HepG2 (cell line): ENCODE measurements at regions not wholly inside any gene's neighbourhood (a gene's known extent, or its start where the extent isn't known, plus 50 kb on each side); places are given as distances from the start of the nearest gene placed in this dataset.

ENCODE experiments used
- ATAC-seq: fragments of 200-7000 bp; cut with Tn5 transposase; 3 replicates; pipeline ENCODE4 v1.9.1; 2020; ENCODE audit warnings: mild to moderate bottlenecking, moderate library complexity
- BruUV-seq: library from RNA; stranded (reverse); fragments of 400-500 nt; replicated peaks from 2 replicates; lab custom pipeline; 2021; lab: Mats Ljungman, UMichigan
- CTCF ChIA-PET: fragments of 300-600 bp; formaldehyde crosslinking; extraction: SDS; loops from one replicate; lab custom pipeline; 2021; ENCODE audit warnings: low total read pairs, inconsistent platforms, low intra/inter-chr PET ratio; lab: Yijun Ruan, JAX
- POLR2A ChIA-PET: fragments of 350-600 bp; sonication (Branson Sonifier 250); formaldehyde crosslinking; loops from one replicate; lab custom pipeline; 2020; ENCODE audit warnings: antibody characterized with exemption, inconsistent platforms; lab: Yijun Ruan, JAX
- DNase-seq: peaks from one replicate; pipeline ENCODE4 v3.0.0-alpha.2; 2015; ENCODE audit warnings: low spot score
- FAIRE-seq: peaks from 3 replicates; lab custom pipeline; 2011; peaks lifted over from hg19 to GRCh38; lab: Jason Lieb, UNC
- H2AFZ ChIP-seq: one replicate; pipeline ENCODE4 v1.6.1; 2011; ENCODE audit warnings: low read length, inconsistent platforms
- H3K27ac ChIP-seq: fragments of 300-600 bp; 3 replicates; pipeline ENCODE4 v1.8.0; 2011; ENCODE audit warnings: mixed run types, mild to moderate bottlenecking, mixed read lengths, low read length, inconsistent platforms; ENCODE audit not compliant: insufficient read depth; ENCODE audit errors: extremely low read length
- H3K27me3 ChIP-seq, 2 experiments: fragments of 200-600 bp in 1 of 2; 2 replicates in 1 of 2; 3 replicates in 1 of 2; pipeline versions ENCODE4 v1.6.0 to v1.8.0; 2011; ENCODE audit warnings: low read length in 2 of 2, mild to moderate bottlenecking in 2 of 2, moderate library complexity in 2 of 2, inconsistent platforms in 1 of 2; ENCODE audit not compliant: insufficient read depth in 2 of 2, control insufficient read depth in 1 of 2
- H3K36me3 ChIP-seq, 2 experiments: fragments of 200-600 bp in 1 of 2; replicated peaks in 1 of 2; 2 replicates in 1 of 2; 3 replicates in 1 of 2; pipeline versions ENCODE4 v1.5.1 to v1.8.0; 2011; ENCODE audit warnings: low read length in 2 of 2, inconsistent platforms in 1 of 2; ENCODE audit not compliant: insufficient read depth in 2 of 2, control insufficient read depth in 1 of 2
- H3K4me1 ChIP-seq: 2 replicates; pipeline ENCODE4 v1.5.1; 2012; ENCODE audit warnings: low read length, inconsistent platforms; ENCODE audit not compliant: insufficient read depth
- H3K4me2 ChIP-seq: 2 replicates; pipeline ENCODE4 v1.6.0; 2011; ENCODE audit warnings: low read depth, low read length, inconsistent platforms
- H3K4me3 ChIP-seq, 3 experiments: fragments of 200-600 bp in 1 of 3; sonication (generic), shearing (Covaris generic) in 1 of 3; replicated peaks in 1 of 3; 2 replicates each; pipeline ENCODE4 v1.5.1; 2011 to 2016; ENCODE audit warnings: low read length in 3 of 3, inconsistent platforms in 2 of 3, low read depth in 2 of 3, mild to moderate bottlenecking in 2 of 3, control low read depth in 1 of 3, mixed read lengths in 1 of 3; ENCODE audit not compliant: insufficient read depth in 1 of 3
- H3K79me2 ChIP-seq: one replicate; pipeline ENCODE4 v1.6.1; 2011; ENCODE audit warnings: low read length, inconsistent platforms; ENCODE audit not compliant: insufficient read depth
- H3K9ac ChIP-seq: 2 replicates; pipeline ENCODE4 v1.6.0; 2011; ENCODE audit warnings: mild to moderate bottlenecking, low read depth, low read length, inconsistent platforms; ENCODE audit not compliant: insufficient read depth
- H3K9me3 ChIP-seq: 2 replicates; pipeline ENCODE4 v1.5.1; 2012; ENCODE audit warnings: mild to moderate bottlenecking, low read length
- H4K20me1 ChIP-seq: 2 replicates; pipeline ENCODE4 v1.6.0; 2011; ENCODE audit warnings: inconsistent platforms, mild to moderate bottlenecking, low read length, moderate library complexity; ENCODE audit not compliant: insufficient read depth
- MAFF ChIP-seq: IDR thresholded peaks from 2 replicates; pipeline ENCODE4 v1.6.1; 2011; ENCODE audit warnings: low read depth, low read length, improper control_type of control experiment
- MAFK ChIP-seq, 2 experiments: IDR thresholded peaks in 1 of 2; conservative IDR thresholded peaks in 1 of 2; 2 replicates each; pipeline ENCODE4 v1.6.1; 2011; ENCODE audit warnings: improper control_type of control experiment in 2 of 2, low read length in 2 of 2
- NR2F6 ChIP-seq, 2 experiments: IDR thresholded peaks; 2 replicates each; pipeline ENCODE4 v1.6.1; 2016; ENCODE audit warnings: antibody characterized with exemption in 1 of 2, mild to moderate bottlenecking in 1 of 2
- RFX5 ChIP-seq: IDR thresholded peaks from 2 replicates; pipeline ENCODE4 v1.6.1; 2011; ENCODE audit warnings: low read depth, low read length, improper control_type of control experiment
- THYN1 ChIP-seq: sonication (generic); formaldehyde crosslinking; IDR thresholded peaks from 2 replicates; pipeline ENCODE4 v1.8.1; 2023; ENCODE audit warnings: low read depth, mild to moderate bottlenecking, moderate library complexity, missing genetic modification reagents, borderline replicate concordance
- ZGPAT ChIP-seq: IDR thresholded peaks from 2 replicates; pipeline ENCODE4 v1.6.1; 2016; ENCODE audit warnings: mild to moderate bottlenecking
- ZNF121 ChIP-seq: sonication (generic); formaldehyde crosslinking; IDR thresholded peaks from 2 replicates; pipeline ENCODE4 v1.5.0; 2020; ENCODE audit warnings: mild to moderate bottlenecking, missing genetic modification reagents
- ZNF234 ChIP-seq: sonication (generic); formaldehyde crosslinking; conservative IDR thresholded peaks from 2 replicates; pipeline ENCODE4 v1.5.1; 2020; ENCODE audit warnings: mild to moderate bottlenecking, missing genetic modification reagents
- ZNF660 ChIP-seq: sonication (generic); formaldehyde crosslinking; IDR thresholded peaks from 2 replicates; pipeline ENCODE4 v1.5.1; 2020; ENCODE audit warnings: mild to moderate bottlenecking, low read depth, missing genetic modification reagents, borderline replicate concordance
- ZNF766 ChIP-seq: sonication (generic); formaldehyde crosslinking; IDR thresholded peaks from 2 replicates; pipeline ENCODE4 v1.5.0; 2020; ENCODE audit warnings: missing genetic modification reagents, borderline replicate concordance
- WGBS: methylation state at CpG from one replicate; pipeline ENCODE4 v1.1.6; 2017; ENCODE audit warnings: low lambda C conversion rate; 5-methylcytosine and 5-hydroxymethylcytosine counted together
- in situ Hi-C: cut with HindIII; loops from 2 replicates; pipeline ENCODE4 v1.10.0; 2017; ENCODE audit warnings: low pct_unique_long_range_greater_than_20kb; ENCODE audit not compliant: extremely low pct_ligation_motif_present
- intact Hi-C: fragments of 100-400 bp; cut with micrococcal nuclease; formaldehyde crosslinking; loops from one replicate; pipeline ENCODE4 v1.10.0; 2022; ENCODE audit not compliant: unreplicated experiment
- TF ChIP-seq, protein P1 (sequence below): sonication (generic); formaldehyde crosslinking; IDR thresholded peaks from 2 replicates; pipeline ENCODE4 v1.5.0; 2020; ENCODE audit warnings: mild to moderate bottlenecking, missing genetic modification reagents, borderline replicate concordance

DNA sequence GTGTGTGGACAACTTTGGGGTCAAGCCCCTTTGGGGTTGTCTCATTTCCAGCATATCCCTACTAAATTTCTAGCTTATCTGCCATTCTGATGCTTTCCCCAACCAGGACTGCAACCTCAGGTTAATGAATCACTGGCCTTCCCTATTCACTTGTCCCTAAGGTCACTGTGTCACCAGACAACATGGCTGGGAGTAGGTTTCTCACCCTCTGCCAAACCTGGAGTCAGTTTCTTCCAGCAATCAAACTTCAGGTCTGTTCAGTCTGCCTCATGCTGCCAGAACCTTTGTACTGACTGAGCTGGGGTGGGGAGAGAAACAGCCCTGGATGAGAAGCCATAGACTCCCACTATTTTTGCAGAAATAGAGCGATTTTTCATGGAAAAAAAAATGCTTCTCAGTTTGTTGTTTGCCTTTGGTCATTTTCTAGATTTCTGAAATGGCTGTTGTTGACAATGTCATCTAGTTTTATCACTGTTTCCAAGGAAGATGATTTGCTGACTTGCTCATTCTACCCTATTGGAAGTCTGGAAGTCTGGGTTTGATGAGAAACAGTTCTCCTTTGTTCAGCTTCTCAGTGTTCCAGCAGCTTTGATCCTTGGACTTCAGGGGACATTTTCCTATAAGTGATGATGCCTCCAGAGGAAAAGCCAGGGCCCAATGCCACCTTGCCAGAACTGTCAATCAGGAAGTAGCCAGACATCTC is 74.8 kb upstream of the IL12A start:
- intact Hi-C loops (no loop called here), in situ Hi-C loops (no loop called here)
- Histone ChIP-seq H2AFZ (peak overlapping the region; percentile 40), H3K9me3 (no peaks in the 10 kb centered on the region), H3K27ac (no peak overlapping the region), H3K4me3 (no peak overlapping the region), H3K79me2 (no peaks in the 10 kb centered on the region), H3K9ac (no peak overlapping the region), H3K4me1 (peaks cover 14% of the 10 kb centered on the region), H3K27me3 (no peaks in the 10 kb centered on the region), H3K36me3 (no peaks in the 10 kb centered on the region), H4K20me1 (no peaks in the 10 kb centered on the region), H3K4me2 (0 out of 2 replicates have a peak overlapping the region, but pooled peaks have one; percentile 24)
- 19% methylated on average over 1 of the region's 1 CpG for WGBS
- DNase-seq (no peak), FAIRE-seq (no peak), ATAC-seq (peak; percentile 85)
- no TSS peak for BruUV-seq
- ChIA-PET CTCF (no interaction called here), POLR2A (interaction anchor here (1.4 kb wide), 1 partner anchor 15 kb away, joined by 4 read pairs; no protein-coding TSS in a partner anchor)
- TF ChIP-seq MAFF (peak; percentile 54), ZNF766 (no peak), MAFK (conservative IDR thresholded peaks at IDR 0.05 in 1 of 2, IDR thresholded peaks at IDR 0.05 in 1 of 2; ENCODE audit: low read length in 2 of 2) (peak; percentile 57 to 66), ZNF121 (CRISPR knock-in tag) (no peak), NR2F6 (IDR thresholded peaks at IDR 0.05) (no peak), NR2F6 (CRISPR knock-in tag; IDR thresholded peaks at IDR 0.05) (0 out of 2 replicates have a peak, but pooled peaks have one; percentile 10)

GRCh38 chr3:159914426-159914825 is 74.2 kb upstream of the IL12A start:
- no peak overlapping the region for H3K27ac ChIP-seq
- intact Hi-C loops, result no loop called here
- CTCF ChIA-PET, result no interaction called here
- TF ChIP-seq ZGPAT (CRISPR knock-in tag), result no peak
- no peak for TF ChIP-seq ZNF660 (CRISPR knock-in tag)
- TF ChIP-seq ZNF234, result no peak
- no peak for TF ChIP-seq THYN1 (CRISPR knock-in tag)
- TF ChIP-seq, protein P1, sequence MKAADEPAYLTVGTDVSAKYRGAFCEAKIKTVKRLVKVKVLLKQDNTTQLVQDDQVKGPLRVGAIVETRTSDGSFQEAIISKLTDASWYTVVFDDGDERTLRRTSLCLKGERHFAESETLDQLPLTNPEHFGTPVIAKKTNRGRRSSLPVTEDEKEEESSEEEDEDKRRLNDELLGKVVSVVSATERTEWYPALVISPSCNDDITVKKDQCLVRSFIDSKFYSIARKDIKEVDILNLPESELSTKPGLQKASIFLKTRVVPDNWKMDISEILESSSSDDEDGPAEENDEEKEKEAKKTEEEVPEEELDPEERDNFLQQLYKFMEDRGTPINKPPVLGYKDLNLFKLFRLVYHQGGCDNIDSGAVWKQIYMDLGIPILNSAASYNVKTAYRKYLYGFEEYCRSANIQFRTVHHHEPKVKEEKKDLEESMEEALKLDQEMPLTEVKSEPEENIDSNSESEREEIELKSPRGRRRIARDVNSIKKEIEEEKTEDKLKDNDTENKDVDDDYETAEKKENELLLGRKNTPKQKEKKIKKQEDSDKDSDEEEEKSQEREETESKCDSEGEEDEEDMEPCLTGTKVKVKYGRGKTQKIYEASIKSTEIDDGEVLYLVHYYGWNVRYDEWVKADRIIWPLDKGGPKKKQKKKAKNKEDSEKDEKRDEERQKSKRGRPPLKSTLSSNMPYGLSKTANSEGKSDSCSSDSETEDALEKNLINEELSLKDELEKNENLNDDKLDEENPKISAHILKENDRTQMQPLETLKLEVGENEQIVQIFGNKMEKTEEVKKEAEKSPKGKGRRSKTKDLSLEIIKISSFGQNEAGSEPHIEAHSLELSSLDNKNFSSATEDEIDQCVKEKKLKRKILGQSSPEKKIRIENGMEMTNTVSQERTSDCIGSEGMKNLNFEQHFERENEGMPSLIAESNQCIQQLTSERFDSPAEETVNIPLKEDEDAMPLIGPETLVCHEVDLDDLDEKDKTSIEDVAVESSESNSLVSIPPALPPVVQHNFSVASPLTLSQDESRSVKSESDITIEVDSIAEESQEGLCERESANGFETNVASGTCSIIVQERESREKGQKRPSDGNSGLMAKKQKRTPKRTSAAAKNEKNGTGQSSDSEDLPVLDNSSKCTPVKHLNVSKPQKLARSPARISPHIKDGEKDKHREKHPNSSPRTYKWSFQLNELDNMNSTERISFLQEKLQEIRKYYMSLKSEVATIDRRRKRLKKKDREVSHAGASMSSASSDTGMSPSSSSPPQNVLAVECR, result no peak
- no peak for TF ChIP-seq RFX5

More at GRCh38 chr3:159914426-159914825, 74.2 kb upstream of the IL12A start:
- Histone ChIP-seq H3K4me2 (no peak overlapping the region), H3K79me2 (no peaks in the 10 kb centered on the region), H3K4me3 (no peak overlapping the region), H3K27me3 (no peaks in the 10 kb centered on the region), H3K9ac (no peak overlapping the region), H3K9me3 (no peaks in the 10 kb centered on the region), H3K4me1 (peaks cover 14% of the 10 kb centered on the region), H3K36me3 (no peaks in the 10 kb centered on the region), H4K20me1 (no peaks in the 10 kb centered on the region), H2AFZ (no peak overlapping the region)
- BruUV-seq, result no TSS peak
- ATAC-seq (no peak), FAIRE-seq (no peak), DNase-seq (no peak)
- POLR2A ChIA-PET, result interaction anchor here (1.4 kb wide), 1 partner anchor 15 kb away, joined by 4 read pairs; no protein-coding TSS in a partner anchor
- in situ Hi-C loops, result no loop called here
- WGBS, result 53% methylated on average over 3 of the region's 3 CpGs
